BJ (cell line): ENCODE measurements at regions not wholly inside any gene's neighbourhood (a gene's known extent, or its start where the extent isn't known, plus 50 kb on each side); places are given as distances from the start of the nearest gene placed in this dataset.

ENCODE experiments used
- CTCF ChIA-PET: fragments of 350-600 bp; formaldehyde crosslinking; extraction: SDS; loops from one replicate; lab custom pipeline; 2021; ENCODE audit warnings: antibody characterized with exemption, inconsistent platforms; lab: Yijun Ruan, JAX
- POLR2A ChIA-PET: fragments of 300-600 bp; sonication (Branson Sonifier 250); formaldehyde crosslinking; extraction: SDS; loops from one replicate; lab custom pipeline; 2021; ENCODE audit warnings: antibody characterized with exemption; lab: Charles Lee
- DNase-seq: peaks from one replicate; pipeline ENCODE4 v3.0.0-alpha.2; 2011; ENCODE audit warnings: low read depth
- H3K27me3 ChIP-seq: 2 replicates; pipeline ENCODE4 v1.6.0; 2011; ENCODE audit warnings: low read length; ENCODE audit not compliant: control insufficient read depth, insufficient read depth
- H3K36me3 ChIP-seq: 2 replicates; pipeline ENCODE4 v1.5.1; 2011; ENCODE audit warnings: low read length; ENCODE audit not compliant: control insufficient read depth, insufficient read depth
- H3K4me3 ChIP-seq: 2 replicates; pipeline ENCODE4 v1.5.1; 2011; ENCODE audit warnings: low read depth, mild to moderate bottlenecking, control low read depth, low read length
- TF ChIP-seq, protein P1 (sequence below): IDR thresholded peaks from 2 replicates; pipeline ENCODE4 v1.5.1; 2011; ENCODE audit warnings: low read depth, mild to moderate bottlenecking, control low read depth, inconsistent platforms, low read length, moderate library complexity; ENCODE audit not compliant: insufficient read depth

DNA sequence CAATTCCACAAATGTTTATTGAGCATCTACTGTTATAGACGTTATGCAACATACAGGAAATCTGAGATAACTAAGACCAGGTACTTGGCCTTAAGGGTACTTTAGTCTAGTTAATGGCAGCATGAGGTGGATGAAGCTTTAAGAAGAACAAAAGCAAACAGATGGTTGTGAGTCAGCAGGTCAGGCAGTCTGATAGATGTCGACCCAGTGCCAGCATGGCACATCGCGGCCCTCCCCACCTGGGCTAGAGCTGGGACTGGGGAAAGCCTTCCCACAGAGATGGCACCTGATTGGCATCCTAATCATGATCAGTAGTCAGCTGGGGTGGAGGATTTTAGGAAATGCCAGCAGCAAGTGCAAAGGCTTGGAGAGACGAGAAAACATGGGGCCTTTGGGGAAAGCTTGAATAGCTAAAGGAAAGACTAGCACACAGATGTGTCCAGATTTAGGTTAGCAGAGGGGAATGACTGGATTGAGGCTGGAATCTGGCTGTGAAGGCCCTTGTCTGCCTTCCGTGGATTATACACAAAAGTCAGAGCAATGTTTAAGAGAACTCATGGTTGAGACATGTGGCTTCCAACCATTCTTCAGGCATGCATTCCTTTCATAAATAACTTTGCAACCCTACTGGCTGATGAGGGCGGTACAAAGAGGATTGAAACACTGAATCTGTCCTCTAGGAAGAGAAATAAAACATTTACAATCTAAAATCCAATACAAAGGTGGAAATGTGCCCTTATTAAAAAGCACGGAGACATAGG, 395.4 kb upstream of the WWC1 start:
- Histone ChIP-seq H3K36me3 (no peaks in the 10 kb centered on the region), H3K27me3 (no peaks in the 10 kb centered on the region), H3K4me3 (no peak overlapping the region)
- DNase-seq: no peak
- ChIA-PET CTCF (interaction anchor here (0.7 to 3.3 kb wide), 6 partner anchors 9 to 99 kb away, joined by 3 to 15 read pairs (median 4); no protein-coding TSS in a partner anchor), POLR2A (interaction anchor here (0.5 kb wide), 1 partner anchor 57 kb away, joined by 5 read pairs; no protein-coding TSS in a partner anchor)
- TF ChIP-seq, protein P1, sequence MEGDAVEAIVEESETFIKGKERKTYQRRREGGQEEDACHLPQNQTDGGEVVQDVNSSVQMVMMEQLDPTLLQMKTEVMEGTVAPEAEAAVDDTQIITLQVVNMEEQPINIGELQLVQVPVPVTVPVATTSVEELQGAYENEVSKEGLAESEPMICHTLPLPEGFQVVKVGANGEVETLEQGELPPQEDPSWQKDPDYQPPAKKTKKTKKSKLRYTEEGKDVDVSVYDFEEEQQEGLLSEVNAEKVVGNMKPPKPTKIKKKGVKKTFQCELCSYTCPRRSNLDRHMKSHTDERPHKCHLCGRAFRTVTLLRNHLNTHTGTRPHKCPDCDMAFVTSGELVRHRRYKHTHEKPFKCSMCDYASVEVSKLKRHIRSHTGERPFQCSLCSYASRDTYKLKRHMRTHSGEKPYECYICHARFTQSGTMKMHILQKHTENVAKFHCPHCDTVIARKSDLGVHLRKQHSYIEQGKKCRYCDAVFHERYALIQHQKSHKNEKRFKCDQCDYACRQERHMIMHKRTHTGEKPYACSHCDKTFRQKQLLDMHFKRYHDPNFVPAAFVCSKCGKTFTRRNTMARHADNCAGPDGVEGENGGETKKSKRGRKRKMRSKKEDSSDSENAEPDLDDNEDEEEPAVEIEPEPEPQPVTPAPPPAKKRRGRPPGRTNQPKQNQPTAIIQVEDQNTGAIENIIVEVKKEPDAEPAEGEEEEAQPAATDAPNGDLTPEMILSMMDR: no peak

DNA sequence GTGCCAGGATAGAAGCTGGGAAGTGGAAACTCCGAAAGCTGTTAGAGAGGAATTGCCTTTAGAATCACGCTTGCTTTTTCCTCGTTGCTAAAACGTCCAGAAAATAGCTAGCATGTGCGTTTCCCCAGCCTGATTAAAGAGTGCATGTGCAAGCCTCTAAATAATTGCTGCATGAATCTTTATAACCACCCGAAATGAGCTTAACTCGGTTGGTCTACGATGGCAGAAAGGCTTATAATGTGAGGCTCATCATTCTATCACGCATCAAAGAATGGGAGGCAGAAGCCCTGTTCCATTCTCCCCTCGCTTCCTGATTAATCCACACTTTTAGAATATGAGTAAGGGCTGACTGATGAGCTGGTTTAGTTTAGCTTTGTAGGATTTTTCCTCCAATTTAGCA, 394.6 kb upstream of the WWC1 start:
- DNase-seq: no peak
- no peak overlapping the region for H3K4me3 ChIP-seq
- TF ChIP-seq, protein P1: no peak
- POLR2A ChIA-PET: no interaction called here
- no peaks in the 10 kb centered on the region for H3K36me3 ChIP-seq
- no peaks in the 10 kb centered on the region for H3K27me3 ChIP-seq
- CTCF ChIA-PET: interaction anchor here (0.9 to 3.3 kb wide), 4 partner anchors 10 to 82 kb away, joined by 3 to 15 read pairs (median 6); no protein-coding TSS in a partner anchor

DNA sequence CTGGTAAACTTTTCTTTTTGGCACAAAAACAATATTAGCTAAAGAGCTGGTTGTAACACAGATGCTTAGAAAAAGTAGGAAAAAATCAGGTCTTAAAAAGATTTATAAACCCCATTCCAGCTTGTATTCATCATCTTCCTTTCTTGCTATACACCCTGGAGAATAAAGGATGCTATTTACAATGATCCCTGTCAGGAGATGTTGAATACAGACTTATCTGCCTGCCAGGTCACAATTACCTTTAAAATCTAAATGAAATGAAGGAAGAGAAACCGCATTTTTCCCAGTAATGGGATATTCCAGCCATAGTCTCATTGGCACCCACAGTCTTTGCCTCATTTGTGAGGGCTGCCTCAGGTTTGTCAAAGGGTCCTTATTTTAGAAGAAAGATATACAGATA, 394.1 kb upstream of the WWC1 start:
- CTCF ChIA-PET: interaction anchor here (0.9 to 3.3 kb wide), 4 partner anchors 9 to 83 kb away, joined by 3 to 15 read pairs (median 6); no protein-coding TSS in a partner anchor
- no peak for DNase-seq

DNA sequence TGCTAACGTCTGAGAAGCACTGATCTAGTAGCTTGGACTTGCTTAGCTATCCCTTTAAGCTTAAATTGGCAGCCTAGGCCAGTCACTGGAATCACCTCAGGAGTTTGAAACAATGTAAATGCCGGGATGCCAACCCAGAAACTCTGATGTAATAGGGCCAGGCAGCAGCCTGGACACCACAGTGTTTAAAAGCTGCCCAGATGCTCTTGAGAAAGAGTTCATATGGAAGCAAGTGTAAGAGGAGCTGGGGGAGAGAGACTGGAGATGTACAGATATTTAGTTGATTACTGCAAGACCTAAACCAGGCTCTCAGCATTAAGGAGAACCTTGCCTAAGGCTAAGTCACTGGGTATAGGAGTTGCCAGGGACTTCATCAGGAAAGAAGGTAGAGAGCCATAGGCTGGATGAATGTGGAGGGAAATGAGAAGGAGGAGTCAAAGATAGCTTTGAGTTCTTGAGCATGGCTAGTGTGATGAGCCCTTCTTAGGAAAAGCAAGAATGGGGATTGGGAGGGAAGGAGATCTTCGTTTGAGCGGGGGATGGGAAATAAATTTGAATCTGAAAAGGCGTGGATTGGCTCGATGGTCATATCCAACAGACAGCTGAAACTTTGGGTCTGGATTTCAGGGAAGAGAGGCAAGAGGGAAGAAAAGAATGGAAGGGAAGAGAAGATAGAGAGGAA, 392.9 kb upstream of the WWC1 start:
- Histone ChIP-seq H3K4me3 (no peak overlapping the region), H3K36me3 (no peaks in the 10 kb centered on the region), H3K27me3 (no peaks in the 10 kb centered on the region; the same call in 1 of the 2 replicates)
- TF ChIP-seq, protein P1: no peak
- ChIA-PET CTCF (interaction anchor here (0.5 to 3.3 kb wide), 2 partner anchors 11 to 148 kb away, joined by 3 to 15 read pairs; no protein-coding TSS in a partner anchor), POLR2A (no interaction called here)
- no peak for DNase-seq

More for the DNA sequence above, 394.1 kb upstream of the WWC1 start:
- H3K36me3 ChIP-seq: no peaks in the 10 kb centered on the region
- H3K4me3 ChIP-seq: no peak overlapping the region
- POLR2A ChIA-PET: no interaction called here
- H3K27me3 ChIP-seq: no peaks in the 10 kb centered on the region
- TF ChIP-seq, protein P1: no peak

DNA sequence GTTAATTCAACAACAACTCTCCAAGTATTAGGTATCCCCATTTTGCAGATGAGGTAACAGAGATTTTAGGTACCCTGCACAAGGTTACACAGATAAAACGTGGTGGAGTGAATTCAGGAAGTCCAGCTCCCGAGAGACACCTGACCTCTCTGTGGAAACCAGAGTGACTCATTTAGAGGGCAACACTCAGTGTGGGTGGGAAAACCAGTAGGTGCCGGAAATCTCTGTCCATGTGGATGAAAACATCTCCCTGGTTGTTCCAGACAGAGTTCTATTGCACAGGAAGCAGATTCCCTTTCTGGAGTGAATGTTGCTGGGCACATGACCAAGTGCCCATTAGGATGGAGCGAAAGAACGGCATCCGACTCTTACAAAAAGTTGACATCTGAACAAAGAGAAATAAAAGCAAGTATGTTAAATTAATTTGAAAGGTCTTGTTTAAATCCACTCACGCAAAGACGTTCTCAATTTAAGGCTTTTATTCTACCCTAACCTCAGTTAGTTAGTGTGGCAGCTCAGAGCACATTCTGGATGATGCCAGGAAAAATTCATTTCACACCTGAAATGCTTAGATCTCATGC, 391.9 kb upstream of the WWC1 start:
- Histone ChIP-seq H3K4me3 (no peak overlapping the region), H3K27me3 (no peaks in the 10 kb centered on the region; the same call in 1 of the 2 replicates), H3K36me3 (no peaks in the 10 kb centered on the region)
- TF ChIP-seq, protein P1: no peak
- CTCF ChIA-PET: no interaction called here
- POLR2A ChIA-PET: no interaction called here
- no peak for DNase-seq
